GM18868 (cell line): ENCODE measurements at regions not wholly inside any gene's neighbourhood (a gene's known extent, or its start where the extent isn't known, plus 50 kb on each side); places are given as distances from the start of the nearest gene placed in this dataset.

Experiments
- ATAC-seq: cut with Tn5 transposase; IDR thresholded peaks from one replicate; pipeline ENCODE4 v1.9.1; 2021; ENCODE audit warnings: mild to moderate bottlenecking, moderate library complexity; ENCODE audit not compliant: unreplicated experiment

DNA sequence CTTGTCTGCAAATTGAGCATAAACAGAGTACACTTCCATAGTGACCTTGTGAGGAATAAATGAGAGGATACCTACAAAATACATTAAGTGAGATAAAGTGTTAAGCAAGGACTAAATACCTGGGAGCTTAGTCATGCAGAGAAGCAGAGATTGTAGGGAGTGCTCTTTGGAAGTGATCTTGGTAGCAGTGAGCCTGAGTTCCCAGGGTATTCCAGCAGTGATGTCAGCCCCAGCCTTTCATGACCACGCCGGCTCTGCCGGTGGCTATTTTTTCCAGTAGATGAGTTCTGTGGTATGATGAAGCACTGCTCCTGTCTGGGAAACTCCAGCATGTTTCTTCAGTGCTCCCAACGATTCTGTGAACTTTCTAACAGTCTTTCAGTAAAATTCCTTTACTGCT, 391.5 kb upstream of the IGFBP7 start:
- no peak for ATAC-seq

DNA sequence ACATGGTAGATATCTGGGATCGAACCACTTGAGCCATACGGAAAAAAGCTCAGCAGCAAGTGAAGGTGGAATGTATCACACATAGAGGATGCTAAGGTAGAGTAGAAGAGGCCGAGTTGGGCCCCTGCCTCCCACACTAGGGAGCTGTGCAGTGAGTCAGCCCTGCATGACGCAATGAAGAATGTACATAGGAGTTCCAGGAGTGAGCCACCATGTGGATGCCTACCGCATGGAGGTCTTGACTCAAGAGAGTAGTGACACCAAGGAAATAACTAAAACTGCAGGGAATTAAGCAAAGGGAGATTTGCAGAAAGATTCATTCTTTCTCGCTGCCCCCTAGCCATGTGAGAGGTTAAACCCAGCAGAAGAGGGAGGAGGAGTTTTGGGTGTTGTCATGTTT, 389.6 kb upstream of the IGFBP7 start:
- ATAC-seq, result no peak

- ATAC-seq, result no peak
Observed at GRCh38 chr4:57498251-57498650, 388.1 kb upstream of the IGFBP7 start.

DNA sequence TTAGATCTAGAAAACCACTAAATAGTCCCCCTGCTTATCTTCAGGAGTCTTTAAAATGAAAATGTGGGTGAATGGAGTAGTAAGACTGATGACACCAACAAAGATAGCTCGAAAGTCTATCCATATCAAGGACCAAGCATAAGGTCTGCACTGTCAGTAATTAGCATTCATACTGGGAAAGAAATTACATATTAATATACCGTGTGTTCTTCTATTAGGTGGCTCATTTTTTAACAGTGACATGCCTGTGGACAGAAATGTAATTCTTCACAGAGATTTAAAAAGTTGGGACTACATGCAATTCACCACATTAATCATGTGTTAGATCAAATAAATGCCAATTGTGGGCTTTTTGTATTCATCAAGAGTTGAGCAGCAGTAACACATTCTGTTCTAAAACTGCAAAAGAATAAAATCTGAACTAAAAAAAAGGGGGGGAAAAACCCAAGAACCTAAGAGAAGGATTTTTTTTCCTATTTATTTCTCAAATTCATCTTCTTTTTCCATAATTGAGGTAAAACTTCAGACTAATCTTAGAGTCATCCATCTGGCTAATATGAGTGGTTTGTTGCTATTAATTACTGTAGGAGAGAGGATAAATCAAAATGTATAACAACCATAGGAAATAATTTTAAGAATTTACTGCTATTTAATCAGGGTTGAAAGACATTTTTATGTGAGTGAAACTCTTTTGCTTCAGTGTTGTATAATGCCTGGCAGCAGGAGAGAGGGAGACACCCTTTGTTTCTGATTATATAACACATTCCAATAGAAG, 386.7 kb upstream of the IGFBP7 start:
- ATAC-seq, result no peak

- no peak for ATAC-seq
Observed at GRCh38 chr4:57494821-57495220, 384.6 kb upstream of the IGFBP7 start.

DNA sequence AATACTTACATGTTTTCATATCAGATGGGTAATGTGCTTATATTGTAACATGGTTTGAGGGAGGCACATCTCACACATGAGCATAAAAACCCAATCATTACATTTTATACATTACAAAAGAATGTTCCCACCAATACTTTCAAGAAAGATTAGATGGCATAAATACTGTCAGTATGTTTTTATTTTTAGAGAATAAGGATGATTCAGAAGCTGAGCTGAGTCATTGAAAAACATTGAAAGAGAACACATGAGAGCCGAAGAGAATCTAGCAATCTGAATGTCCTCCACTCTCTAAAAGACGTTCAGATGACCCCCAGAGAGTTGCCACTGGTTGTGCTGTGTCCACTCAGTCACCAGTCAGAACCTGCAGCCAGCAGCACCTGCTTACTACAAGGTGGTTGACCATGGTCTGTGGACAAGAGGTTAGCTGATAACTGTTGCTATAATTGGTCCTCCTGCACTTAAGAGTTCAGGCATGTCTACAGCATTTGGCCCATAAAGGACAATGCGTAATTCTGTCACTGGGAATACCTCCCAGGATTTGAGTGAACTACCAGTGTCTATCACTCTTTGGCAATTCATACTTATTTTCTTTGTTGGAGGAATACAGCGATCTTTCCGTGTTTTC, 382.2 kb upstream of the IGFBP7 start:
- no peak for ATAC-seq

- ATAC-seq, result no peak
Observed at GRCh38 chr4:57491388-57491787, 381.2 kb upstream of the IGFBP7 start.

DNA sequence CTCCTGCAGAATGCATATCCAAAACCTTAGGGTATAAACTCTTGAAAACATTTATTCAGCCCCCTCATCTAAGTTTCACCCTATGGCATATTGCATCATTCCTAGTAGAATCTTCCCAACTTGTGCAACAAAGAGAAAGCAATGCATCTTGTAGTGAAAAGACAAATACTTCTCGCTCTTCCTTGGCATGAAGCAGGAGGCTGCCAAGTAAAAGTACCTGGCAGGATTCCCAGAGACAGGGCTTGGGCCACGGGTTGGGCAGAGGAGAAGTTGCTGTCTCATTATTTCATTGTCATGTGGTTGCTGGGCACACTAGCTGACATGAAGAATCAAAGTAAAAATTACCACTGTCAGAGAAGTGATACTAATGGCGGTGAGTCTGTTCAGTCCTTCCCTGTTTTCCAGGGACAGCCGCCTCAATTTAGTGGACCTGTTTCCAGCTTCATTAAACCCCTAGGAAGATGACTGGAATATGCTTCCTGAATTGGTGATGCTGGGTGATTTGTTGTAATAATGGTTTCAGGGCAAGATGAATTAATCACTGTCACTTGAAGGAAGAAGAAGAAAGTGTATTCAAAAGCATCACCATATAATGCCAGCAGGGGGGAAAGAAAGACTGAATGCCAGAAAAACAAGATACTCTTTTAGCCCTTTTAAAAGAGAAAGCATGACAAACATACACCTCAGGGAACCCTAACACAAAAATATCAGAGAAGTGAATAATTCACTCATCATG, 380.5 kb upstream of the IGFBP7 start:
- ATAC-seq, result no peak

- ATAC-seq, result no peak
Observed at GRCh38 chr4:57488366-57489162, 378.4 kb upstream of the IGFBP7 start.

GRCh38 chr4:57475424-57475823, 365.2 kb upstream of the IGFBP7 start:
- no peak for ATAC-seq

- ATAC-seq, result no peak
Observed at GRCh38 chr4:57465321-57466056, 355.3 kb upstream of the IGFBP7 start.

DNA sequence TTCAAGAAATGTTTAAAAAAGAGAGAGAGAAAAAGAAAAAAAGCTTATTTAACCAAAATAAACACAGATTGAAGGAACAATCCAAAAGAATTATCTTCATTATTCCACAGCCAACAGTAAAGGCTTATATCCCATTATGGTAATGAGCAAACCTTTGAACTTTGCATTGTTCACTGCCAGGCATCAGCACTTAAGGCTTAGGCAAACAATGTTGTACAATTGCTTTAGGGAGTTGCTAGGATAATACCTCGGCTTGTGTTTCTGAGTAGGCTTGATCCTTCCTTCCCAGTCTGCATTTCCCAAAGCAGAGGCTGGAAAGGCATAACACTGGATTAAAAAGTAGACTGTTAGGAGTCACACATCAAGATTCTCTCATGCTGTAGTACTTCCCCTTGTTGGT, 352.7 kb upstream of the IGFBP7 start:
- ATAC-seq, result no peak

DNA sequence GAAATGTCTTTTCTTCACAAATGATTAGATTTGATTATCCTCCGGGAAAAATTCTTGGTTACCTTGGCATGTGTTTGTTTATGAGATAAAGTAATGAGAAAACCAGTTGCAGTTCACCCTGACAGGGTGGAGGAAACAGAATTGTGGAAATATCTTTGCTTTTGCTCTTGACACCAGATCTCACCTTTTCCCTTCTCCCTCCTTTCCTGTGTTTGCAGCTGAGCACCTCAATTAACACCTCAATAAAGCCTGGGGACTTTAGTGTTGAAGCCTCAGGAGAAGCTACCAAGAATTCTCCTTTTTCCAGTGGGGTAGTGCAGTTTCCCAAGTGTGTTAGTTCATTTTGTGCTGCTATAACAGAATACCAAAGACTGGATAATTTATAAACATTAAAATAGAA, 350.8 kb upstream of the IGFBP7 start:
- ATAC-seq, result no peak

GRCh38 chr4:57448901-57449300, 338.7 kb upstream of the IGFBP7 start:
- no peak for ATAC-seq

GRCh38 chr4:57448452-57448851, 338.3 kb upstream of the IGFBP7 start:
- no peak for ATAC-seq

DNA sequence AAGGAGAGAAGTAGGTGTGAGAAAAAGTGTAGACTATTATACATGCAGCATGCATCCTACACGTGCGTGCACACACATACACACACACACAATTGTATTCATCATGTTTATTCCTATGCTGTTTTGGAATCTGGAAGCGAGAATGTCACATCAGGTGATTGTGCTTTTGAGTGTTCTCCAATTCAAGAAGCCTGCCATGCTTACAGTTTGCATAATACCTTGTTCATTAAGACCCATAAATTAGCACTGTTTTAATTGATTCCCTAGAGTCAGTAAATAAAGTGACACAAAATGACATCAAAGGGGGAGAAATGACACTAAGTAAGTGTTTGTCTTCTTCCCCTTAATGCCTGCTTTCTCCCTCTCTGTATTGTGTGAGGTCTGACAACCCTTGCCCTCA, 336.1 kb upstream of the IGFBP7 start:
- no peak for ATAC-seq

GRCh38 chr4:57445686-57446085, 335.5 kb upstream of the IGFBP7 start:
- ATAC-seq, result no peak

DNA sequence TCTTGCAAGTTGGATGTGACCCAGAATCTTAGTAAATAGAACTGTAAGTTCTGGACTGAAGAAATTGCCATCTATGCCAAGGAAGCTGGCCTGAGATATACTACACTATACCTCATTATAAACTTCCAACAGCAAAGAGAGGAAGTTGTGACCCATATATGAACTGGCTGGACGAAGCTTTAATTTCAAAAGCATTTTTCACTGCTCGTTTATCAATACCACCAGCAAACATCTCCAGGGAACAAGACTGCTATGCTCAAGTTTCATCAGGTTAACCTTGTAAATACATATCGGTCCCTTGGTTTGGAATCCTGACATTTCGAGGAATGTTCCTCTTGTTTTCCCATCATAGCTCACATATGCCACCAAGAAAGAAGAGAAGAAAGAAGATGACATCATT, 334.5 kb upstream of the IGFBP7 start:
- ATAC-seq, result no peak

DNA sequence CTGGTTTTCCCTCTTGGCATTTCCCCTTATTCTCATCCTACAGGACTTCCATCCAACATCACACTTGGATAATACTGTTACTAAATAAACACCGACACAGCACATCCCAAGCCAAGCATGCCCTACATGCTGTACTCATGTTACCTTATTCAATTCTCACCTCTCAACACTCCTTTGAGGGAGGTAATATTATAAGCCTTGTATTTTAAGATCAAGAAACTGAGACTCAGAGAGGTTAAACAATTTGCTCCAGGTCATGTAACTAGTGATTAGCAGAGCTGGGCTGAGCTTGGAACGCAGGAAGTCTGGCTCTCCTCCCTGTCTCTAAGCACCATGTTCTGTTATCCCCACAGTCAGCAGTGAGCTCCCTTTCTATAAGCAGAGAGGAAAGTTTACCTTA, 333.6 kb upstream of the IGFBP7 start:
- ATAC-seq, result no peak

- ATAC-seq, result no peak
Observed at GRCh38 chr4:57443308-57443707, 333.1 kb upstream of the IGFBP7 start.
